OCI-LY7 (cell line): ENCODE measurements at regions not wholly inside any gene's neighbourhood (a gene's known extent, or its start where the extent isn't known, plus 50 kb on each side); places are given as distances from the start of the nearest gene placed in this dataset.

Experiments used
- EZH2phosphoT487 ChIP-seq: fragments of 200-600 bp; sonication (generic); IDR thresholded peaks from 2 replicates; pipeline ENCODE4 v1.6.1; 2018; ENCODE audit warnings: low read depth, borderline replicate concordance, mild to moderate bottlenecking, mixed run types, antibody characterized with exemption, low read length, moderate library complexity, mixed read lengths
- TF ChIP-seq, protein P1 (sequence below): fragments of 200-600 bp; sonication (generic); conservative IDR thresholded peaks from 2 replicates; pipeline ENCODE4 v1.5.1; 2014; ENCODE audit warnings: mild to moderate bottlenecking, antibody characterized with exemption, low read length, moderate library complexity, mixed read lengths

DNA sequence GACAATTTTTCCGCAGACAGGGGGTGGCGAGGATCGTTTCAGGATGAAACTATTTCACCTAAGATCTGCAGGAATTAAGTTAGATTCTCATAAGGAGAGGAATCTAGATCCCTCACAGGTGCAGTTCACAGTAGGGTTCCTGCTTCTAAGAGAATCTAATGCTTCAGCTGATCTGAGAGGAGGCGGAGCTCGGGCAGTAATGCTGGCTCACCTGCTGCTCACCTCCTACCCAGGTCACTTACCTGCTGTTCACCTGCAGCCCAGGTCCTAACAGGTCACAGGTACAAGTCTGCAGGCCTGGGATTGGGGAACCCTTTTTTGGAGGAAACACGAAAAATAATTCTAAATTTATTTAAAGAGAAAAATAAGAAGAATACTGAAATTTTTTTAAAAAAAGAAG is 406.8 kb downstream of the MCTP2 start:
- TF ChIP-seq, protein P1, sequence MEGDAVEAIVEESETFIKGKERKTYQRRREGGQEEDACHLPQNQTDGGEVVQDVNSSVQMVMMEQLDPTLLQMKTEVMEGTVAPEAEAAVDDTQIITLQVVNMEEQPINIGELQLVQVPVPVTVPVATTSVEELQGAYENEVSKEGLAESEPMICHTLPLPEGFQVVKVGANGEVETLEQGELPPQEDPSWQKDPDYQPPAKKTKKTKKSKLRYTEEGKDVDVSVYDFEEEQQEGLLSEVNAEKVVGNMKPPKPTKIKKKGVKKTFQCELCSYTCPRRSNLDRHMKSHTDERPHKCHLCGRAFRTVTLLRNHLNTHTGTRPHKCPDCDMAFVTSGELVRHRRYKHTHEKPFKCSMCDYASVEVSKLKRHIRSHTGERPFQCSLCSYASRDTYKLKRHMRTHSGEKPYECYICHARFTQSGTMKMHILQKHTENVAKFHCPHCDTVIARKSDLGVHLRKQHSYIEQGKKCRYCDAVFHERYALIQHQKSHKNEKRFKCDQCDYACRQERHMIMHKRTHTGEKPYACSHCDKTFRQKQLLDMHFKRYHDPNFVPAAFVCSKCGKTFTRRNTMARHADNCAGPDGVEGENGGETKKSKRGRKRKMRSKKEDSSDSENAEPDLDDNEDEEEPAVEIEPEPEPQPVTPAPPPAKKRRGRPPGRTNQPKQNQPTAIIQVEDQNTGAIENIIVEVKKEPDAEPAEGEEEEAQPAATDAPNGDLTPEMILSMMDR: no peak
- TF ChIP-seq EZH2phosphoT487: no peak
